ENCODE measurements at regions not wholly inside any gene's neighbourhood (a gene's known extent, or its start where the extent isn't known, plus 50 kb on each side); places are given as distances from the start of the nearest gene placed in this dataset.
"Not testable (repeated sequence)": the region's sequence is repeated elsewhere in the genome, so short reads cannot be mapped to it uniquely, and the experiment has no call there.

- no peak overlapping the region for H3K4me3 ChIP-seq
- H3K27ac ChIP-seq = no peak overlapping the region
Measured at GRCh38 chr5:3102531-3102930, 351.1 kb upstream of the IRX2 start.

GRCh38 chr5:3101561-3101960 is 350.1 kb upstream of the IRX2 start:
- Histone ChIP-seq H3K27me3 (replicated peaks) (no peaks in the 10 kb centered on the region), H3K4me3 (no peak overlapping the region), H3K9me3 (replicated peaks) (peaks cover 22% of the 10 kb centered on the region), H3K36me3 (no peaks in the 10 kb centered on the region), H3K4me1 (replicated peaks) (no peaks in the 10 kb centered on the region), H3K27ac (no peak overlapping the region)
- no peak for DNase-seq (ENCODE audit: low read depth in 1 of 2, low spot score in 2 of 2)

More at GRCh38 chr5:3102531-3102930, 351.1 kb upstream of the IRX2 start:
- no peaks in the 10 kb centered on the region for H3K4me1 ChIP-seq (replicated peaks)
- H3K9me3 ChIP-seq (replicated peaks) = peaks cover 30% of the 10 kb centered on the region
- no peak for DNase-seq (ENCODE audit: low read depth in 1 of 2, low spot score in 2 of 2)
- no peaks in the 10 kb centered on the region for H3K27me3 ChIP-seq (replicated peaks)
- no peaks in the 10 kb centered on the region for H3K36me3 ChIP-seq

GRCh38 chr5:3100921-3101551 is 349.6 kb upstream of the IRX2 start:
- no peak overlapping the region for H3K4me3 ChIP-seq
- H3K4me1 ChIP-seq (replicated peaks) = no peaks in the 10 kb centered on the region
- peaks cover 22% of the 10 kb centered on the region for H3K9me3 ChIP-seq (replicated peaks)
- no peak for DNase-seq (ENCODE audit: low read depth in 1 of 2, low spot score in 2 of 2)
- no peak overlapping the region for H3K27ac ChIP-seq
- no peaks in the 10 kb centered on the region for H3K27me3 ChIP-seq (replicated peaks)
- no peaks in the 10 kb centered on the region for H3K36me3 ChIP-seq

GRCh38 chr5:3099954-3100353 is 348.5 kb upstream of the IRX2 start:
- no peaks in the 10 kb centered on the region for H3K4me1 ChIP-seq (replicated peaks)
- no peak for DNase-seq (ENCODE audit: low read depth in 1 of 2, low spot score in 2 of 2)
- no peaks in the 10 kb centered on the region for H3K27me3 ChIP-seq (replicated peaks)
- H3K36me3 ChIP-seq = no peaks in the 10 kb centered on the region
- H3K4me3 ChIP-seq = no peak overlapping the region
- H3K27ac ChIP-seq = no peak overlapping the region
- peaks cover 22% of the 10 kb centered on the region for H3K9me3 ChIP-seq (replicated peaks)

- no peak overlapping the region for H3K4me3 ChIP-seq
Measured at GRCh38 chr5:3099526-3099925, 348.0 kb upstream of the IRX2 start.

GRCh38 chr5:3098821-3099220 is 347.3 kb upstream of the IRX2 start:
- DNase-seq (ENCODE audit: low read depth in 1 of 2, low spot score in 2 of 2) = no peak
- H3K36me3 ChIP-seq = no peaks in the 10 kb centered on the region
- no peak overlapping the region for H3K27ac ChIP-seq
- H3K4me3 ChIP-seq = no peak overlapping the region
- H3K9me3 ChIP-seq (replicated peaks) = peaks cover 22% of the 10 kb centered on the region
- H3K27me3 ChIP-seq (replicated peaks) = no peaks in the 10 kb centered on the region
- H3K4me1 ChIP-seq (replicated peaks) = no peaks in the 10 kb centered on the region

More at GRCh38 chr5:3099526-3099925, 348.0 kb upstream of the IRX2 start:
- Histone ChIP-seq H3K36me3 (no peaks in the 10 kb centered on the region), H3K27me3 (replicated peaks) (no peaks in the 10 kb centered on the region), H3K4me1 (replicated peaks) (no peaks in the 10 kb centered on the region), H3K9me3 (replicated peaks) (peaks cover 22% of the 10 kb centered on the region), H3K27ac (no peak overlapping the region)
- no peak for DNase-seq (ENCODE audit: low read depth in 1 of 2, low spot score in 2 of 2)

- no peaks in the 10 kb centered on the region for H3K27me3 ChIP-seq (replicated peaks)
- no peak overlapping the region for H3K27ac ChIP-seq
- H3K4me3 ChIP-seq = no peak overlapping the region
- H3K9me3 ChIP-seq (replicated peaks) = peaks cover 17% of the 10 kb centered on the region
- H3K36me3 ChIP-seq = no peaks in the 10 kb centered on the region
- H3K4me1 ChIP-seq (replicated peaks) = no peaks in the 10 kb centered on the region
- DNase-seq (ENCODE audit: low read depth in 1 of 2, low spot score in 2 of 2) = no peak
Measured at GRCh38 chr5:3092664-3093063, 341.2 kb upstream of the IRX2 start.

GRCh38 chr5:3092211-3092610 is 340.7 kb upstream of the IRX2 start:
- Histone ChIP-seq H3K36me3 (no peaks in the 10 kb centered on the region), H3K4me1 (replicated peaks) (no peaks in the 10 kb centered on the region), H3K27me3 (replicated peaks) (no peaks in the 10 kb centered on the region), H3K9me3 (replicated peaks) (peaks cover 17% of the 10 kb centered on the region), H3K27ac (no peak overlapping the region), H3K4me3 (no peak overlapping the region)
- DNase-seq (ENCODE audit: low read depth in 1 of 2, low spot score in 2 of 2) = no peak

GRCh38 chr5:3091040-3091774 is 339.7 kb upstream of the IRX2 start:
- DNase-seq (ENCODE audit: low read depth in 1 of 2, low spot score in 2 of 2) = no peak
- no peak overlapping the region for H3K4me3 ChIP-seq
- no peak overlapping the region for H3K27ac ChIP-seq
- peaks cover 17% of the 10 kb centered on the region for H3K9me3 ChIP-seq (replicated peaks)
- H3K27me3 ChIP-seq (replicated peaks) = no peaks in the 10 kb centered on the region
- no peaks in the 10 kb centered on the region for H3K36me3 ChIP-seq
- no peaks in the 10 kb centered on the region for H3K4me1 ChIP-seq (replicated peaks)

GRCh38 chr5:3090305-3090704 is 338.8 kb upstream of the IRX2 start:
- H3K9me3 ChIP-seq (replicated peaks) = peaks cover 14% of the 10 kb centered on the region
- not testable (repeated sequence) for DNase-seq (ENCODE audit: low read depth in 1 of 2, low spot score in 2 of 2); H3K4me1 ChIP-seq (replicated peaks)

GRCh38 chr5:3080366-3080765 is 328.9 kb upstream of the IRX2 start:
- Histone ChIP-seq H3K27me3 (replicated peaks) (no peaks in the 10 kb centered on the region), H3K9me3 (replicated peaks) (peaks cover 38% of the 10 kb centered on the region), H3K4me1 (replicated peaks) (no peaks in the 10 kb centered on the region), H3K4me3 (no peak overlapping the region), H3K27ac (no peak overlapping the region), H3K36me3 (no peaks in the 10 kb centered on the region)
- DNase-seq (ENCODE audit: low read depth in 1 of 2, low spot score in 2 of 2) = no peak

More at GRCh38 chr5:3090305-3090704, 338.8 kb upstream of the IRX2 start:
- H3K27me3 ChIP-seq (replicated peaks); H3K36me3 ChIP-seq; H3K4me3 ChIP-seq; H3K27ac ChIP-seq: not testable (repeated sequence)

GRCh38 chr5:3077684-3078083 is 326.2 kb upstream of the IRX2 start:
- DNase-seq (ENCODE audit: low read depth in 1 of 2, low spot score in 2 of 2) = no peak
- Histone ChIP-seq H3K36me3 (no peaks in the 10 kb centered on the region), H3K4me3 (no peak overlapping the region), H3K27me3 (replicated peaks) (no peaks in the 10 kb centered on the region), H3K9me3 (replicated peaks) (peaks cover 32% of the 10 kb centered on the region), H3K4me1 (replicated peaks) (no peaks in the 10 kb centered on the region), H3K27ac (no peak overlapping the region)

GRCh38 chr5:3075309-3075708 is 323.8 kb upstream of the IRX2 start:
- Histone ChIP-seq H3K9me3 (replicated peaks) (peaks cover 27% of the 10 kb centered on the region), H3K27ac (no peak overlapping the region), H3K4me1 (replicated peaks) (no peaks in the 10 kb centered on the region), H3K4me3 (no peak overlapping the region), H3K27me3 (replicated peaks) (no peaks in the 10 kb centered on the region), H3K36me3 (no peaks in the 10 kb centered on the region)
- no peak for DNase-seq (ENCODE audit: low read depth in 1 of 2, low spot score in 2 of 2)

- Histone ChIP-seq H3K27me3 (replicated peaks) (no peaks in the 10 kb centered on the region), H3K4me3 (no peak overlapping the region), H3K4me1 (replicated peaks) (no peaks in the 10 kb centered on the region), H3K36me3 (no peaks in the 10 kb centered on the region), H3K9me3 (replicated peaks) (peaks cover 21% of the 10 kb centered on the region), H3K27ac (no peak overlapping the region)
- DNase-seq (ENCODE audit: low read depth in 1 of 2, low spot score in 2 of 2) = no peak
Measured at GRCh38 chr5:3068401-3068800, 316.9 kb upstream of the IRX2 start.
